HEK293 (cell line): ENCODE measurements at regions not wholly inside any gene's neighbourhood (a gene's known extent, or its start where the extent isn't known, plus 50 kb on each side); places are given as distances from the start of the nearest gene placed in this dataset.

Source experiments
- KLF10 ChIP-seq: fragments of 450-650 bp; IDR thresholded peaks from 2 replicates; pipeline ENCODE4 v1.5.1; 2018; ENCODE audit warnings: missing biosample characterization, mild to moderate bottlenecking, missing genetic modification characterization
- PRDM10 ChIP-seq: fragments of 450-650 bp; formaldehyde crosslinking; IDR thresholded peaks from 2 replicates; pipeline ENCODE4 v1.5.1; 2016; ENCODE audit warnings: missing biosample characterization, missing genetic modification characterization
- SP2 ChIP-seq: fragments of 450-650 bp; formaldehyde crosslinking; IDR thresholded peaks from 2 replicates; pipeline ENCODE4 v1.5.1; 2016; ENCODE audit warnings: missing biosample characterization, missing genetic modification characterization
- ZNF670 ChIP-seq: fragments of 450-650 bp; formaldehyde crosslinking; IDR thresholded peaks from 2 replicates; pipeline ENCODE4 v1.5.1; 2016; ENCODE audit warnings: missing biosample characterization, missing genetic modification characterization, low read depth
- ZNF768 ChIP-seq: fragments of 450-650 bp; formaldehyde crosslinking; IDR thresholded peaks from 2 replicates; pipeline ENCODE4 v1.5.1; 2018; ENCODE audit warnings: missing biosample characterization, mild to moderate bottlenecking, missing genetic modification characterization
- ZSCAN4 ChIP-seq: fragments of 450-650 bp; formaldehyde crosslinking; IDR thresholded peaks from 2 replicates; pipeline ENCODE4 v1.5.1; 2017; ENCODE audit warnings: missing biosample characterization, missing genetic modification characterization
- TF ChIP-seq, protein P1 (sequence below): fragments of 450-650 bp; formaldehyde crosslinking; IDR thresholded peaks from 2 replicates; pipeline ENCODE4 v1.5.1; 2016; ENCODE audit warnings: missing biosample characterization, missing genetic modification characterization
- TF ChIP-seq, protein P2 (sequence below): fragments of 450-650 bp; formaldehyde crosslinking; IDR thresholded peaks from 2 replicates; pipeline ENCODE4 v1.5.1; 2016; ENCODE audit warnings: missing biosample characterization, missing genetic modification characterization
- TF ChIP-seq, protein P3 (sequence below): fragments of 450-650 bp; formaldehyde crosslinking; IDR thresholded peaks from 2 replicates; pipeline ENCODE4 v1.5.1; 2016; ENCODE audit warnings: missing biosample characterization, missing genetic modification characterization

DNA sequence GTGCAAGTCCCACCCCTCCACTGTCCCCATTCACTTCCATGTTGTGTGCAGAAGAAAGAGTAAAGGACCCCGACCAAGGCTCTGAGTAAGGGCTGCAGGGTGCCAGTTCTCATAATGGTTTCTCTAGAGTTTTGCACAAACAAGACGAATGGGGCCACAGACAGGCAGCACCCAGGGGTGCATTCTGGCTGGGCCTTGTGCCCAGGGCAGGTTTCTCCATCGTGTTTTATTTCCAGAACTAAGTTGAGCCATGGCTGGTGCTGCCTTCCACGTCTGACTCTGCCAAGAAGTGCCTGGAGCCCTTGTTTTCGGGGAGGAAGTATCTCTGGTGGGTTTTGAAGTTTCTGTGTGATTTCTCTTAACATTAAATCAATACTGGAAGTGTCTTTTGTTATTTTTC lies 95.0 kb upstream of the SDK1 start:
- TF ChIP-seq, protein P1, sequence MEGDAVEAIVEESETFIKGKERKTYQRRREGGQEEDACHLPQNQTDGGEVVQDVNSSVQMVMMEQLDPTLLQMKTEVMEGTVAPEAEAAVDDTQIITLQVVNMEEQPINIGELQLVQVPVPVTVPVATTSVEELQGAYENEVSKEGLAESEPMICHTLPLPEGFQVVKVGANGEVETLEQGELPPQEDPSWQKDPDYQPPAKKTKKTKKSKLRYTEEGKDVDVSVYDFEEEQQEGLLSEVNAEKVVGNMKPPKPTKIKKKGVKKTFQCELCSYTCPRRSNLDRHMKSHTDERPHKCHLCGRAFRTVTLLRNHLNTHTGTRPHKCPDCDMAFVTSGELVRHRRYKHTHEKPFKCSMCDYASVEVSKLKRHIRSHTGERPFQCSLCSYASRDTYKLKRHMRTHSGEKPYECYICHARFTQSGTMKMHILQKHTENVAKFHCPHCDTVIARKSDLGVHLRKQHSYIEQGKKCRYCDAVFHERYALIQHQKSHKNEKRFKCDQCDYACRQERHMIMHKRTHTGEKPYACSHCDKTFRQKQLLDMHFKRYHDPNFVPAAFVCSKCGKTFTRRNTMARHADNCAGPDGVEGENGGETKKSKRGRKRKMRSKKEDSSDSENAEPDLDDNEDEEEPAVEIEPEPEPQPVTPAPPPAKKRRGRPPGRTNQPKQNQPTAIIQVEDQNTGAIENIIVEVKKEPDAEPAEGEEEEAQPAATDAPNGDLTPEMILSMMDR (tag by site-specific recombination): no peak
- no peak for TF ChIP-seq ZNF670 (tag by site-specific recombination)
- TF ChIP-seq, protein P2, sequence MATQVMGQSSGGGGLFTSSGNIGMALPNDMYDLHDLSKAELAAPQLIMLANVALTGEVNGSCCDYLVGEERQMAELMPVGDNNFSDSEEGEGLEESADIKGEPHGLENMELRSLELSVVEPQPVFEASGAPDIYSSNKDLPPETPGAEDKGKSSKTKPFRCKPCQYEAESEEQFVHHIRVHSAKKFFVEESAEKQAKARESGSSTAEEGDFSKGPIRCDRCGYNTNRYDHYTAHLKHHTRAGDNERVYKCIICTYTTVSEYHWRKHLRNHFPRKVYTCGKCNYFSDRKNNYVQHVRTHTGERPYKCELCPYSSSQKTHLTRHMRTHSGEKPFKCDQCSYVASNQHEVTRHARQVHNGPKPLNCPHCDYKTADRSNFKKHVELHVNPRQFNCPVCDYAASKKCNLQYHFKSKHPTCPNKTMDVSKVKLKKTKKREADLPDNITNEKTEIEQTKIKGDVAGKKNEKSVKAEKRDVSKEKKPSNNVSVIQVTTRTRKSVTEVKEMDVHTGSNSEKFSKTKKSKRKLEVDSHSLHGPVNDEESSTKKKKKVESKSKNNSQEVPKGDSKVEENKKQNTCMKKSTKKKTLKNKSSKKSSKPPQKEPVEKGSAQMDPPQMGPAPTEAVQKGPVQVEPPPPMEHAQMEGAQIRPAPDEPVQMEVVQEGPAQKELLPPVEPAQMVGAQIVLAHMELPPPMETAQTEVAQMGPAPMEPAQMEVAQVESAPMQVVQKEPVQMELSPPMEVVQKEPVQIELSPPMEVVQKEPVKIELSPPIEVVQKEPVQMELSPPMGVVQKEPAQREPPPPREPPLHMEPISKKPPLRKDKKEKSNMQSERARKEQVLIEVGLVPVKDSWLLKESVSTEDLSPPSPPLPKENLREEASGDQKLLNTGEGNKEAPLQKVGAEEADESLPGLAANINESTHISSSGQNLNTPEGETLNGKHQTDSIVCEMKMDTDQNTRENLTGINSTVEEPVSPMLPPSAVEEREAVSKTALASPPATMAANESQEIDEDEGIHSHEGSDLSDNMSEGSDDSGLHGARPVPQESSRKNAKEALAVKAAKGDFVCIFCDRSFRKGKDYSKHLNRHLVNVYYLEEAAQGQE: no peak
- TF ChIP-seq KLF10 (tag by site-specific recombination): no peak
- no peak for TF ChIP-seq SP2 (tag by site-specific recombination)
- TF ChIP-seq, protein P3, sequence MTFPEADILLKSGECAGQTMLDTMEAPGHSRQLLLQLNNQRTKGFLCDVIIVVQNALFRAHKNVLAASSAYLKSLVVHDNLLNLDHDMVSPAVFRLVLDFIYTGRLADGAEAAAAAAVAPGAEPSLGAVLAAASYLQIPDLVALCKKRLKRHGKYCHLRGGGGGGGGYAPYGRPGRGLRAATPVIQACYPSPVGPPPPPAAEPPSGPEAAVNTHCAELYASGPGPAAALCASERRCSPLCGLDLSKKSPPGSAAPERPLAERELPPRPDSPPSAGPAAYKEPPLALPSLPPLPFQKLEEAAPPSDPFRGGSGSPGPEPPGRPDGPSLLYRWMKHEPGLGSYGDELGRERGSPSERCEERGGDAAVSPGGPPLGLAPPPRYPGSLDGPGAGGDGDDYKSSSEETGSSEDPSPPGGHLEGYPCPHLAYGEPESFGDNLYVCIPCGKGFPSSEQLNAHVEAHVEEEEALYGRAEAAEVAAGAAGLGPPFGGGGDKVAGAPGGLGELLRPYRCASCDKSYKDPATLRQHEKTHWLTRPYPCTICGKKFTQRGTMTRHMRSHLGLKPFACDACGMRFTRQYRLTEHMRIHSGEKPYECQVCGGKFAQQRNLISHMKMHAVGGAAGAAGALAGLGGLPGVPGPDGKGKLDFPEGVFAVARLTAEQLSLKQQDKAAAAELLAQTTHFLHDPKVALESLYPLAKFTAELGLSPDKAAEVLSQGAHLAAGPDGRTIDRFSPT (tag by site-specific recombination): no peak
- no peak for TF ChIP-seq ZSCAN4 (tag by site-specific recombination)
- no peak for TF ChIP-seq ZNF768 (tag by site-specific recombination)
- no peak for TF ChIP-seq PRDM10 (tag by site-specific recombination)
